Thoracic aorta (tissue), 2 donors: ENCODE measurements at regions not wholly inside any gene's neighbourhood (a gene's known extent, or its start where the extent isn't known, plus 50 kb on each side); places are given as distances from the start of the nearest gene placed in this dataset.

ENCODE experiments used
- ATAC-seq: fragments of 150-250 bp; one replicate; pipeline ENCODE4 v1.8.0; 2017; ENCODE audit warnings: low read depth; ENCODE audit not compliant: insufficient number of reproducible peaks, low FRiP score
- DNase-seq: peaks from one replicate; pipeline ENCODE4 v3.0.0-alpha.2; 2020; ENCODE audit warnings: low spot score
- H3K27ac ChIP-seq, 2 donors: fragments of 200-600 bp; sonication (generic); 1 replicate in 1 of 2; 2 replicates in 1 of 2; pipeline ENCODE4 v1.5.1; 2016; ENCODE audit warnings: mild to moderate bottlenecking in 2 of 2, moderate library complexity in 2 of 2
- H3K27me3 ChIP-seq: fragments of 200-600 bp; sonication (generic); replicated peaks from 2 replicates; pipeline ENCODE4 v1.6.0; 2016; ENCODE audit warnings: mild to moderate bottlenecking; ENCODE audit not compliant: insufficient read depth
- H3K36me3 ChIP-seq: fragments of 200-600 bp; sonication (generic); one replicate; pipeline ENCODE4 v1.5.1; 2016
- H3K4me1 ChIP-seq, 2 donors: fragments of 200-600 bp; sonication (generic); 1 replicate in 1 of 2; 2 replicates in 1 of 2; pipeline versions ENCODE4 v1.5.1 to v1.6.0; 2016; ENCODE audit warnings: low read depth in 2 of 2, mild to moderate bottlenecking in 1 of 2; ENCODE audit not compliant: control insufficient read depth in 1 of 2
- H3K4me3 ChIP-seq: fragments of 200-600 bp; sonication (generic); 2 replicates; pipeline ENCODE4 v1.5.1; 2016; ENCODE audit warnings: mild to moderate bottlenecking
- H3K9me3 ChIP-seq: fragments of 200-600 bp; sonication (generic); 2 replicates; pipeline ENCODE4 v1.5.1; 2016
- TF ChIP-seq, protein P1 (sequence below): fragments of 200-600 bp; sonication (generic); IDR thresholded peaks from one replicate; pipeline ENCODE4 v1.5.1; 2019; ENCODE audit warnings: antibody characterized with exemption

DNA sequence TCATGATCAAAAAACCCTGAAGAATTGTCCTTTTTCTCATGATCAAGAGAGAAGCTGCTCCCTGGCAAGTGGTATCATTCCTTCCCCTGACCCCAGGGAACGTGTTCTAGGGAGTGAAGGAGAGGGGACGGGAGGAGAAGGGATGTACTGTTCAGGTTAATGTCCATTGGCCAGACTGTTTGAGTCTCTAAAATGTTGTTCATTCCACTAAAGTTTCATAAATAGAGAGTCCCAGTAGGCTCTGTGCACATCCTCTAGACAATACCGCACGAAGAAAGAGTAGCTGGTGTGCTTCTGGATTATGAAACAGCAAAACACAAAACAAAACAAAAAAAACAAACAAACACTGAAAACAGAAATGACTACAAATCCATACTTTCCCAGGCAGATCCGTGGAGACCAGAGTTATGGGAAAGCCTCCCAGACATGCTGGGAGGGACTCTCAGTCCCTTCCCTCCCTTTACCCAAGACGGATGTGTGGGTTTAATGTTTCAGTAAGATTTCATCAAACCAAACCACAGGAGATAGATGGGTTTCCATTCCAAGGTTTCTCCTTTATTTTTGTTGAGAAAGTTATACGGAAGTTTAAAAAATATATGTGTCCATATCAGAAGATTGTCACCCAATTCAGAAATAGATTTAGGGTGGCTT lies 66.5 kb upstream of the TNS3 start:
- ATAC-seq, result no peak

DNA sequence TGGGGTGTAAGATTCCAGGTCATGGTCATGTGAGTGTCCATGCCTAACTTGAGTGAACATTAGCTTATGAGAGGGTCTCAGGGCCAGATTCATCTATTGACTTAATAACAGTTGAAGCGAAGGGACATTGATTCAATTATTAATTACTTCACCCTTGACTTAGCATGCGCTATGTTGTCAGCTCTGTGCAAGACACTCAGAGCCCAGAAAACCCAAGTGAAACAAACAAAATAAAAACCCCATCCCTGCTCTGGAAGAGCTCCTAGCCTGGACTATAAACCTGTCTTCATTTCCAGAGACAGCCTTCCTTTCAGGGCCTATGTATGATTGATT lies 66.0 kb upstream of the TNS3 start:
- Histone ChIP-seq H3K27ac (no peak overlapping the region), H3K9me3 (no peaks in the 10 kb centered on the region), H3K4me3 (no peak overlapping the region), H3K4me1 (peaks cover 0 to 23% of the 10 kb centered on the region in 2 donors), H3K27me3 (no peaks in the 10 kb centered on the region), H3K36me3 (no peaks in the 10 kb centered on the region)
- TF ChIP-seq, protein P1, sequence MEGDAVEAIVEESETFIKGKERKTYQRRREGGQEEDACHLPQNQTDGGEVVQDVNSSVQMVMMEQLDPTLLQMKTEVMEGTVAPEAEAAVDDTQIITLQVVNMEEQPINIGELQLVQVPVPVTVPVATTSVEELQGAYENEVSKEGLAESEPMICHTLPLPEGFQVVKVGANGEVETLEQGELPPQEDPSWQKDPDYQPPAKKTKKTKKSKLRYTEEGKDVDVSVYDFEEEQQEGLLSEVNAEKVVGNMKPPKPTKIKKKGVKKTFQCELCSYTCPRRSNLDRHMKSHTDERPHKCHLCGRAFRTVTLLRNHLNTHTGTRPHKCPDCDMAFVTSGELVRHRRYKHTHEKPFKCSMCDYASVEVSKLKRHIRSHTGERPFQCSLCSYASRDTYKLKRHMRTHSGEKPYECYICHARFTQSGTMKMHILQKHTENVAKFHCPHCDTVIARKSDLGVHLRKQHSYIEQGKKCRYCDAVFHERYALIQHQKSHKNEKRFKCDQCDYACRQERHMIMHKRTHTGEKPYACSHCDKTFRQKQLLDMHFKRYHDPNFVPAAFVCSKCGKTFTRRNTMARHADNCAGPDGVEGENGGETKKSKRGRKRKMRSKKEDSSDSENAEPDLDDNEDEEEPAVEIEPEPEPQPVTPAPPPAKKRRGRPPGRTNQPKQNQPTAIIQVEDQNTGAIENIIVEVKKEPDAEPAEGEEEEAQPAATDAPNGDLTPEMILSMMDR, result no peak
- ATAC-seq (no peak), DNase-seq (no peak)

More for the DNA sequence above, 66.5 kb upstream of the TNS3 start:
- peaks cover 0 to 28% of the 10 kb centered on the region in 2 donors for H3K4me1 ChIP-seq
- no peaks in the 10 kb centered on the region for H3K27me3 ChIP-seq
- H3K27ac ChIP-seq, result no peak overlapping the region
- no peaks in the 10 kb centered on the region for H3K36me3 ChIP-seq
- no peak overlapping the region for H3K4me3 ChIP-seq
- no peak for DNase-seq
- no peaks in the 10 kb centered on the region for H3K9me3 ChIP-seq
- TF ChIP-seq, protein P1, result no peak

DNA sequence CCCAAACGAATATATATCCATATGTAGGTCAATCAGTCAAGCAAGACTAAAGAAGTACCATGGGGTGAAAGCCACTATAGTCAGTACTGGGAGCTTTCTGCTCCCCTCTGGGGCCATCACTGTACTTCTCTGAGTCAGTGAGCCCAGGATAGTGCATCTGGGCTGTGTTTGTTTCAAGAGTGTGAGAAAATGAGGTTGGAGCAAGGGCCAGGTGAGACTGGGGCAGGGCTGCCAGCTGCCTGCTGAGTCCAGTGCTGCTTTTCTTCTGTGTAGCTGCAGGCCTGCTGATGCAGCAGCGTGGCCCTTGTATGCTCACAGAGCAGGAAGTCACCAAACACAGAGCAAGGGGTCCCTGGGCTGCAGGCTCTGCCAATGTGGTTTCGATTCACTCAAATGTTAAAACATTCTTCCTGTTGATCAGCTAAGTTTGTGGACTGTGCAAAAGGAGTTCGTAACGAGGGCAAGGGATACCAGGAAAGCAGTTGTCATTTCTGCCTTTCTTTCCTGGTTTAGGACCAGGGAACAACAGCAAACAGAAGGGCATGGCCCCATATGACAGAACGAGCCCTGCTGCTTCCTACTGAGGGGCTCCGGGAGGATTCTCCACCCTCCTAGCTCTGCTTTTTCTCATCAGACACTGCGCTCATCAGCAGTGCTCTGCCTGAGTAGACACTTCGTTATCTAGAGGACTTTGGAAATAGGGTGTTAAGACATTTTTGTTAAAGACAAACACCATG lies 65.4 kb upstream of the TNS3 start:
- Histone ChIP-seq H3K4me3 (no peak overlapping the region), H3K27ac (no peak overlapping the region), H3K4me1 (peaks cover 0 to 19% of the 10 kb centered on the region in 2 donors), H3K36me3 (no peaks in the 10 kb centered on the region), H3K9me3 (no peaks in the 10 kb centered on the region), H3K27me3 (no peaks in the 10 kb centered on the region)
- ATAC-seq (no peak), DNase-seq (no peak)
- TF ChIP-seq, protein P1, result no peak

DNA sequence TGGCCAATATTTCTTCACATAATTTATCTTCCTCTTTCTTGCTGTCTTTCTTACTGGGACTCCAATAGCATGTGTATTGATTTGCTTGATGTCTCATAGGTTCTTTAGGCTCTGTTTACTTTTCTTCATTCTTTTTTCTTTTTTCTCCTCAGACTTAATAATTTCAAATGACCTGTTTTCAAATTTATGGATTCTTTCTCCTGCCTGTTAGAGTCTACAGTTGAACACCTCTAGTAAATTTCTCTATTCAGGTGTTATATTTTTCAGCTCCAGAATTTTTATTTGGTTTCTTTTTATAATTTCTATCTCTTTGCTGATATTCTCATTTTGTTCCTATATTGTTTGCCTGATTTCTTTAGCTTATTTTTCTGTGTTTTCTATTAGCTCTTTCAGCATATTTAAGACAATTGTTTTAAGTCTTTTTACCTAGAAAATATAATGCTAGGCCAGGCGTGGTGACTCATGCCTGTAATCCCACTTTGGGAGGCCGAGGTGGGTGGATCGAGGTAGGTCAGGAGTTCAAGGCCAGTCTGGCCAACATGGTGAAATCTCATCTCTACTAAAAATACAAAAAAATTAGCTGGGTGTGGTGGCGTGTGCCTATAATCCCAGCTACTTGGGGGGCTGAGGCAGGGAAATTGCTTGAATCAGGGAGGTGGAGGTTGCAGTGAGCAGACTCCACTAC lies 61.9 kb upstream of the TNS3 start:
- Histone ChIP-seq H3K36me3 (no peaks in the 10 kb centered on the region), H3K27me3 (no peaks in the 10 kb centered on the region), H3K9me3 (no peaks in the 10 kb centered on the region), H3K4me1 (peaks cover 0 to 26% of the 10 kb centered on the region in 2 donors), H3K4me3 (no peak overlapping the region), H3K27ac (no peak overlapping the region)
- ATAC-seq (no peak), DNase-seq (no peak)
- TF ChIP-seq, protein P1, result no peak

DNA sequence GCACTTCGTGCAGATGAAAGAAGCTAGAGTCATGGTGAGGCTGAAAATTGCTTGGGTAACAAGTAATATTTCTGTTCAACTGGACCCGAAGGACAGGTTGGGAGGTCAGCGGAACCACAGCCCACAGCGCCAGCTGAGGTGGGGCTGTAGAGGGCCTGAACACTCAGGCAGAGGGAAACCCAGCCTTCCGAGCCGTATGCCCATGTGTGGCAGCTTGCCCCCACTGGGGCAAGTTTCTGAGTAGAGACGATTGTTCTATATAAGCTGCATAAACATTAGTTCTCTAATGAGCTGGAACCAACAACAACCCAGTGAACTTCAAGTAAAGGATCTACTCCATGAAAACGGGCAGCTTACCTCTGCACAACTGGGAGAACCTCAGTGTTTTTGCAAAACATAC lies 58.4 kb upstream of the TNS3 start:
- peak overlapping the region in 1 of 2 donors; percentile 19 for H3K27ac ChIP-seq
- no peaks in the 10 kb centered on the region for H3K27me3 ChIP-seq
- TF ChIP-seq, protein P1, result no peak
- ATAC-seq, result no peak
- H3K4me3 ChIP-seq, result no peak overlapping the region
- no peak for DNase-seq
- H3K4me1 ChIP-seq, result peaks cover 20 to 61% of the 10 kb centered on the region in 2 donors
- no peaks in the 10 kb centered on the region for H3K36me3 ChIP-seq
- no peaks in the 10 kb centered on the region for H3K9me3 ChIP-seq
